HG02610 (cell line): ENCODE measurements at regions not wholly inside any gene's neighbourhood (a gene's known extent, or its start where the extent isn't known, plus 50 kb on each side); places are given as distances from the start of the nearest gene placed in this dataset.

Source experiments
- ATAC-seq: cut with Tn5 transposase; IDR thresholded peaks from one replicate; pipeline ENCODE4 v1.9.1; 2021; ENCODE audit warnings: mild to moderate bottlenecking, moderate library complexity; ENCODE audit not compliant: unreplicated experiment

- ATAC-seq = no peak
These were observed 135.5 kb upstream of the COL8A1 start for GRCh38 chr3:99502871-99503270.

- no peak for ATAC-seq
These were observed 137.9 kb upstream of the COL8A1 start for GRCh38 chr3:99500485-99500884.

- ATAC-seq = peak; percentile 50
These were observed 138.9 kb upstream of the COL8A1 start for GRCh38 chr3:99499235-99500158.

GRCh38 chr3:99498550-99499234 is 139.7 kb upstream of the COL8A1 start:
- no peak for ATAC-seq

GRCh38 chr3:99487894-99488293 is 150.5 kb upstream of the COL8A1 start:
- no peak for ATAC-seq

DNA sequence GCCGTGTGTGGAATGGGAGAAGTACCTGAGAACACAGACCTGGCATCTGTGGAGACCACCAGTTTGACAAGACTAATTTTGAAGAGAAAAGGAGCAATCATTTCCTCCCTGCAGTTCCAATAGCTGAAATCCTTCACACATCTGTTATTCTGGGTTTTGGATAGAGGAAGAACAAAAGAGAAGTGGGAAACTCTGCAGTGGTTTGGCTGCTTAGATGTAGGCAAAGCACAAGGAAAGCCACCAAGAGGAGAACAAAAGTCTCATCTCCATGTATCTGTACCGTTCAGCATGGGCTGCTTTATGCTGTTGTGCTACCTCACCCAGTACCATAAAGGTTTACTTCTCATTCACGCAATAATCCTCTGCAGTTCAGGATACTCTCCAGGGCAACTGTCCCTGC is 153.1 kb upstream of the COL8A1 start:
- no peak for ATAC-seq

DNA sequence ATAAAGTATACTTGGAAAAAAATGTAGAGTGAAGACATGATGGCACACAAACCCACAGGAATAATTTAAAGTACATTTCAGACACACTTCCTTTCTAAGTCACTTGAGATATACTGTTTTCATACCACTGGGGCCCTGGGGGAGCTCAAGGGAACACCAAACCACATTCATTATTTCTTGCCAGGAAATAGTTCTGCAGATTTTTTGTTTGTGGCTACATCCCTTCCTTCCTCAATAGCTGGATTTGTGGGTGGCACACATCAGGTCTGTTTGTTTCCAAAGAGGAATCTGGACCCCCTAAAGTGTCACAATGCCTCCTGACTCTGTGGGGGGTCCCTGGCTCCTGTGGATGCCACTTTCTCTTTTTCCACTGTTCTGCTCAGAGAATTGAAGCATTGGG is 153.5 kb upstream of the COL8A1 start:
- no peak for ATAC-seq

- ATAC-seq = peak; percentile 75
These were observed 154.6 kb upstream of the COL8A1 start for GRCh38 chr3:99483841-99484240.

DNA sequence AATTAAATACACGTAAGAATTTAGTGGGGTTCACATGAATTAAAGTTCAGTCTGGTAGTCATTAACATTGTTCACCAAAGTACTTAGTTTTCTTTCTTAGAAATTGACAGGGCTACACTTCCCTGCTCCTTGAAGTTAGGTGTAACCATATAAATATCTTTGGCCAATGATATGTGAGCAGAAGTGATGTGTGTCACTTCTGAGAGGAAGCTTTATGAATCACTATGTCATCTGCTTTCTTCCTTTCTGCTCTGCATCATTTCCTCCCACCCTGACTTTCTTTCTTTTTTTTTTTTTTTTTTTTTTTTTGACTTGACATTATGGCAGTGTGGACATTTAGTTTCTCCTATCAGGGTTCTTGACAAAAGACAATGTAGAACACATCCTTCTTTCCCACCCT is 156.2 kb upstream of the COL8A1 start:
- ATAC-seq = no peak

DNA sequence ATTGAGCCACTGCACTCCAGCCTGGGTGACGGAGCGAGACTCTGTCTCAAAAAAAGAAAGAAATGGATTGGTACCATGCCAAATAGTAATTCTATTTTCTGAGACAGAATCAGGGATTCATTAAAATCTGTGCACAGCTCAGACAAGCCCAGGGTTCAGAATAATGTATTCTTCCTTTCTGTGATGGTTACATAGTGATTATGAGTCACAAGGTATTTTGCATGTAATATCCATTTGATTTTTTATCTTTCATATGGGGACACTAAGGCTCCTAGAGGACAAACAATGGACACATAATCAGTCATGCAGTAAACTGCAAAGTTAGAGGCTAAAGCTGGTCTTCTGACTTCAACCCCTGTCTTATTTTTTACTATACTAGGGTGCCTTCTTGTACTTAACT is 156.8 kb upstream of the COL8A1 start:
- no peak for ATAC-seq

DNA sequence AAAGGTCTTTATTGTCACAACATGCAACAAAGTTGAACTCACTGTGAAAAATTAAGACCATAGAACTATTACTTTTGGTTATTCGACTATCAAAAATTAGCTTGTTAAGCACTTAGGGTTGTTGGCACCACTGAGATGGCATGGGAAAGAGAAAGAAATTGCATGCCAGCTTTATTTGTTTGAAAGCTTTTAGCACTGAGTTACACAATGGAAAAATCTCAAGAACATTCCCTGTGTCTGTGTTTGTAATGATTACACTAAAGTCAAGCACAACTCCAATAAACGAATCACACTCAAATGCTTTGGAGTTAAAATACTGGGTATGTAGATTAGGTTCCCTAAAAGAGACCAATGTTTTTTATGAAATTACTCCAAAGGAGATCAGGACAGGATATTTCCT is 158.6 kb upstream of the COL8A1 start:
- no peak for ATAC-seq

- ATAC-seq = no peak
These were observed 160.7 kb upstream of the COL8A1 start for GRCh38 chr3:99477650-99478049.

DNA sequence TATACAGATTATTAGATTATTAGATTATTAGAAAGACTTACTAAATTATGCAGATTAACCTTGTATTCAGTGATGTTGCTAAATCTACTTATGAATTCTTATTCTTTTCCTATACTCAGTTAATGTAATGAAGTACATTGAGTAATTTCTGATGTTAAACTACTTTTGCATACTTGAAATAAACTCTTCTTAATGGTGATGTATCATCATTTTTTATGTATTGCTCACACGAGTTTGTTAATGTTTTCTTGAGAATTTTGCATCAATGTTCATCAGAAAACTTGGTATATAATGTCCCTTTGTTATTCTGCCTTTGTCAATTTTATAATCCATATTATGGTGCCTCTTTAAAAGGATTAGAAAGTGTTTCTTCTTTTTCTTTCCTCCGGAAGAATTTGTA is 163.2 kb upstream of the COL8A1 start:
- no peak for ATAC-seq

- no peak for ATAC-seq
These were observed 163.6 kb upstream of the COL8A1 start for GRCh38 chr3:99474776-99475175.

GRCh38 chr3:99473321-99473751 is 165.1 kb upstream of the COL8A1 start:
- no peak for ATAC-seq

- no peak for ATAC-seq
These were observed 166.0 kb upstream of the COL8A1 start for GRCh38 chr3:99472385-99472784.

- ATAC-seq = no peak
These were observed 166.8 kb upstream of the COL8A1 start for GRCh38 chr3:99471353-99472323.

GRCh38 chr3:99470841-99471240 is 167.6 kb upstream of the COL8A1 start:
- ATAC-seq = no peak

DNA sequence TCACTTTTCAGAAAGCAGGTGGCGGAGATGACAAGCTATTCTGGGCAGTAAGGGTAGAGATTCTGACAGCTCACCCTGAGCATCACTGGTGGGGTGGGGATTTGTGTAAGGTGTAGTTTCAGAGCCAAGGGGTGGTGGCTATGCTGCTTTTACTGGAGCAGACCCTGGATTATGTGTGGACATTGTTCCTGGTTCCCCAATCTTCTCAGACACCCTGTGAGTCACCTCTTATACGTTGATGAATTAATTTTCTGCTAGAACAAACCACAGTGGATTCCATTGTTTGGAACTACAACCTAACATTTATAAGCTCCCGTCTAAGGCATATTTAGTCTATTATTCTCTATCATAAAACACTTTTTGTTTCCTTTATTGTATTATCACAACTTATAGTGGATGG is 169.5 kb upstream of the COL8A1 start:
- ATAC-seq = no peak

GRCh38 chr3:99467420-99467819 is 171.0 kb upstream of the COL8A1 start:
- ATAC-seq = no peak

DNA sequence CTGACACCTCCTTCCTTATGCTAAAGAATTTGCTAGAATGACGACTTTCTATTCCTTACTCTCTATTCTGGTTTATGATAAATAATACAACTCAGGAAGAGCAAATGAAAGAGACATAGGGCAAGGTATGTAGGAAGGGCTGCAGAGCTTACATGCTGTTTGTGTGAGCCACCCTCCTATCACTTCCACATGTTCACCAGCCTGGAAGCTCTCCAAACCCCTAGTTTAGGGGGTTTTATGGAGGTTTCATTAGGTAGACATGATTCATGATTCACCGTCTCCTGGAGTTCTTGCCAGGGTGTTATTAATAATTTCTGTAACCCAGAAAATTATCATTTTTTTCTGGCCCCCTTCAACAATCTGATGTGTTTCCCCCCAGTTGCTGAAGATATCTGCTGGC is 172.1 kb upstream of the COL8A1 start:
- no peak for ATAC-seq
